HG03378 (cell line): ENCODE measurements at regions not wholly inside any gene's neighbourhood (a gene's known extent, or its start where the extent isn't known, plus 50 kb on each side); places are given as distances from the start of the nearest gene placed in this dataset.

ENCODE experiments used
- ATAC-seq: cut with Tn5 transposase; IDR thresholded peaks from one replicate; pipeline ENCODE4 v1.9.1; 2021; ENCODE audit warnings: mild to moderate bottlenecking, moderate library complexity; ENCODE audit not compliant: unreplicated experiment

DNA sequence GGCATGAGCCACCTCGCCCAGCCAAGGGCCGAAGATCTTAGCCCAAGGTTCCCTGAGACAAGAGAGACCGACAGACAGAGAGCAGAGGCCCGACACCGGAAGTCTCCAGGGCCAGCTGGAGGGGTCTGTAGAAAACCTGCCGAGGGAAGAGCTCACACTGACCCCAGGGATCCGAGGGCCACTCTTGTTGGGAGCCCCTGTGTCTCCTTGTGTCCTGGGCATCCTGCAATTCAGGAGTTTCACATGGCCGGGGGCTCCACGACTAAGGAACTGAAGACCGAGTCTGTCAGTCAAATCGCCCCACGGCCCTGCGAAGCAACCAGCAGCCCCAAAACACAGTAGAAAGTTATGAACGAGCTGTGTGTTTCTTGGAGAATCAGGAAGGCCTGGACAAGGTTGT, 1482.0 kb downstream of the BRD1 start:
- no peak for ATAC-seq

DNA sequence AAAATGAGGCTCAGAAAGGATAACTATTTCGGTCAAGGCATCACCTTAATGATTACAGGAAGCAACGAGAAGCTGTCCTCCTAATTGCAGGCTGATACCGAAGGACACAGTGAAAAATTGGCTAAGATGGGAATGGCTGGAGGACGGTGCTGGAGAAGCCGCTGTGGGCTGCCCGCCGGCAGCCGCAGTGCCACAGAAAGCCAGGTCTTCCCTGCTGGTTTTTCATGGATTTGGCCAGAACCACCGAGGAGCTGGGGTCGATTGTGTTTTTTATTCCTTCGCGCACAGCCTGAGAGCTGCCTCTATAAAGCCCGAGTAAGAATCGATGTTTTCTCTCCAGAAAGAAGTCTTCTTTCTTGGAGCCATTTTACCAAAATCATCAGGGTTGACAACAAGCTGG, 1484.2 kb downstream of the BRD1 start:
- ATAC-seq: no peak

GRCh38 chr22:48342732-48343131, 1484.9 kb downstream of the BRD1 start:
- ATAC-seq: no peak

DNA sequence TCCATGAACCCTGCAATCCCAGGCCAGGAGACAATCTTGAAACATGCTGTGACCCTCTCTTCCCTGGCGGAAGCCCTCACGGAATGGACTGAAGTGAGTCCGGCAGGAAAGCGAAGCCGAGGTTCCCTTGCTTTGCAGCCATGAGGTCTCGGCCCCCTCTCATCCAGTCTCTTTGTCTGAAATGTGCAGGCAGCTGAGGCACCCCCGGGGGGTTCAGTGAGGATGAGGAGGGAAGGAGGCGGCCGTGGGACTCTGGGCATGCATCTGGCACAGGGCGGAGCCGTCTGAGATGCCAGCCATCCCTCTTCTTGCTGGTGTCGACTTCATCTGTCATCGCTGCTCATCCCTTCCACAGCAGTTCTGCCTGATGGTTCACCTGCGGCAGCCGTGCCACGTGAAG, 1485.7 kb downstream of the BRD1 start:
- ATAC-seq: no peak

DNA sequence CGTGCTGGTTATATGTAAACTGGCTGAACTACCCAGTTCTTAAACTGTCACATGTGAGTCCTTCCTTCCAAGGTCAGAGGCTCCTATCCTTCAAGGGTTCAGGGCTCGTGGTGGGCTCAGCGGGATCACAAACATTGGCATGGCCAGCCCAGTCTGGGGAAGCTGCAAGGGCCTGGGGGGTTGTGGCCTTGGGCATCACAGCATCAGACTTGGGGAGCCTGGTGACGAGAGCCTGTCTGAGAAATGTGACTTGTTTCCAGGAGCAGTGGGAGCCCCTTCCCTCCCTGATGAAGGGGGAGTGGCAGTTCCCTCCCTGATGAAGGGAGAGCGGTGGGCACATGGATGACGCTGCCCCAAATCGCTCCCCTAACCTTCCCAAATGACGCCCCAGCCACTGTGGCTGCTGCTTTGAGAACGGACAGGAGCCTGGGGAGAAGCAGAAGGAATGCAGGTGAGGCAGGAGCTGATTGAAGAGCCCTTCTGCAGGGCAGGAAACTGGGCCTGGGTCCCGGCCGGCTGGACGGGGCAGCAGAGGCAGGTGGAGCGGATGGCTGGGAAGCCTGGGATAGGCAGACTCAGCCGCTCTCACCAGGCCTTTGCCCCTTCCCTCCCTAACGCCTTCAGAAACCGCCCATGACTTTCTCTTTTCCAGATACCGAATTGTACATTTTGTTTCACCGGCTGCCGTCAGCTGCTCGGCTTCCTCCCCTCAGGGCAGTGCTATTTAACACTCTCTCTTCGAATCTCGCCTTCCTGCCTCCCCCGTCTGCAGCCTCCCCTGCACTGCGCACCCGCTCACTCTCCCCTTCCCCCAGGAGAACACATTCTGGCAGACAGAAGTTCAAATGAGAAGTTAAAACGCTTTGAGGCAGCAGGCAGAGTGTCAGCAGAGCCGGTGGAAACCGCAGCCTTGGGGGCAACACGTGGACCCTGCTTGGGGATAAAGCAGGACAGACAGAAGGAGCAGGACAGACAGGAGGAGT, 1486.7 kb downstream of the BRD1 start:
- ATAC-seq: no peak

- ATAC-seq: no peak
Measured at GRCh38 chr22:48340191-48340590, 1487.5 kb downstream of the BRD1 start.

- ATAC-seq: no peak
Measured at GRCh38 chr22:48338793-48339705, 1488.6 kb downstream of the BRD1 start.

- no peak for ATAC-seq
Measured at GRCh38 chr22:48337957-48338792, 1489.5 kb downstream of the BRD1 start.

DNA sequence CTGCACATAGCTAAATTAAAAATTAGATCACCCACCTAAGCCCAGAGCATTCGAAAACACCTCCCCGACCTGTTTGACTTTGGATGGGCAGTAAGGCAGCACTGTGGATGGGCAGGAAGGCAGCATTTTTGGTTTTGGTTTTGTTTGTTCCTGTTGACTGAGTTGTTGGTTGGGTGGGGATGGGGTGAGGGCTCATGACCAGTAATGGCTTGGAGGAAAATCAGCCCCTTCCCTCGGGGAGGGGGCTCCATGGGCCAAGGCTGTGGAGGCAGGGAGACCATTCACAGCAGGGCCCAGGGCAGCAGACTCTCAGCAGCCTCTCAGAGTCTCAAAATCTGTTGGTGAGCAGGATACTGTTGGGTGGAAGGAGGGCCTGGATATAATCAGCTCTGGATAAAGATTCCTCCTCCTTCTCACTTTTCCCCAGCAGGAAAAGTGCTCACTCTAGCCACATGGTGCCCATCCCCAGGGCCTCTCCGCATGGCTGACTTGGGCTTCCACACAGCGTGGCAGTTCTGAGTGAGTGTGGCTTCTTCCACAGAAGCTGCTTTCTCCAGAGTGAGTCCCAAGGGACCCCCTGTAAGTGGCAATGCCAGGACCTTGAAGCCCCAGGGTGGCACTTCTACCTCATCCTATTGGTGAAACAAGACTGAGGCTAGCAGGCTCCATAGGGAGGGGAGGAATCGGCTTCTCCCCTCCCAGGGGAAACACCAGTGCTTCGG, 1491.2 kb downstream of the BRD1 start:
- ATAC-seq: no peak

DNA sequence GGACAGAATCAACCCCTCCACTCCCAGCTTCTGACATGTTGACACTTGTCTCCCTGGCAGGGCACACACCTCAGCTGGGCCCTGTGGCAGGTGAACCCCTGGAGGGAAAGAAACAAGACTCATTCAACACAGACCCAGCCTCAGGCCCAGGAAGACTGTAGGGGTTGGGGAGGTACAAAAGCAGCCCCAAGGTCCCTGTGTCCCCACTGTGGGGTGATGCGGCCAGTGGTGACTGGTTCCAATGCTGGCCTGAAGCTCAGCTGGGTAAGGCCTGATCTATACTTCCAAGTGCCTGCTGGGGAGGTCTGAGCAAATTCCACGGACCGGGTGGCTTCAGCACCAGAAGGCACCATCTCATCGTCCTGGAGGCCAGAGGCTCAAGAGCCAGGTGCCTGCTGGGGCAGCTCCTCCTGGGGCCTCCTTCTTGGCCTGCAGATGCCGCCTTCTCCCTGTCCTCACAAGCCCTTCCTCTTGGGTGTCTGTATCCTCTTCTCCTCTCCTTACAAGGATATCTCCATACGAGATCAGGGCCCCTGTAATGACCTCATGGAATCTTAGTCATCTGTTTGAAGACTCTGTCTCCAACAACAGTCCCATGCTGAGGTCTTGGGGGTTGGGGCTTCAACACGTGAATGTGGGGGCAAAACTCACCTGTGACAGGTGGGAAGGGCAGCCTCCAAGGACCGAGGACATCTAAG, 1492.1 kb downstream of the BRD1 start:
- ATAC-seq: no peak

GRCh38 chr22:48334971-48335370, 1492.7 kb downstream of the BRD1 start:
- no peak for ATAC-seq

DNA sequence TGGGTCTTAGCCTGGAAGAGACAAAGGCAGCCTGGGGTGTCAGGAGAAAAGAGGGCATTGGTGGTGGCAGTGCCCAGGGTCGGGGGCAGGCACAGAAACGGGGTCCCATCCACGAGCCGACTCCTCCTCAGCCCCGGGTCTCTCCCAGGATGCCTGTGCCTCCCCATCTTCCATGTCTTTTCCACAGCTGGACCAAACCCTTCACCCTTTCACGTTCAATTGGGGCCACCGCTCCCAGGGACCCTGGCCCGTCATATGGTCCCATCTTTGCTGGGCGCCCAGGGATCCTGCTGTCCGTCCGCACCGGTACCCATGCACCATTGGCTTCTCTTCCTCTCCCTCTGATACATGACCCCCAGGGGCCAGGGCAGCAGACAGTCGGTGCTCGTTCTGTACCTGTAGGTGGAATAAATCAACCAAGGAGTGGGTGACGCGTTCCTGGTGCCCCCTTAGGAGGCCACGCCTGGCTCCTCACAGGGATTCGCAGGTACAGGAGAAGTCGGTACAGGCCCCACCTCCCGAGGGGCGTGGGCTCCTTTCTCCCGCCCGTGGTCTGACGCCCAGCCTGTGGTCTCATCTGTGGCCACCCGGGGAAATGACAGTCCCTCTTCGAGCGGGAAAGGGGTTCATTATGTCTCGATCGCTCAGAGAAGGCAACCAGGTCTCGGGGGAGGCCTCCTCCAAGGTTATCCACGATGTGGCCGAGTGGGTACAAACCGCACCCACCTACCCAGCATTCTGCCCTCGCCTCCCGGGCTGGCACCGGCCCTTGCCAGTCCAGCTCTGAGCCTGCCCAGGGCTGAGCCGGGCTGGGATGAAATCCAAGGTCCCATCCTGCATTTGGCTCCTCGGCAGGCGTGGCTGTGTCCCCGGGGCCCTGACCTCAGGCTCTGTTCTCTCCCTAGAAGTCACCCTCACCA, 1493.6 kb downstream of the BRD1 start:
- no peak for ATAC-seq

- ATAC-seq: no peak
Measured at GRCh38 chr22:48333323-48333763, 1494.3 kb downstream of the BRD1 start.

- ATAC-seq: no peak
Measured at GRCh38 chr22:48332438-48333322, 1495.0 kb downstream of the BRD1 start.

DNA sequence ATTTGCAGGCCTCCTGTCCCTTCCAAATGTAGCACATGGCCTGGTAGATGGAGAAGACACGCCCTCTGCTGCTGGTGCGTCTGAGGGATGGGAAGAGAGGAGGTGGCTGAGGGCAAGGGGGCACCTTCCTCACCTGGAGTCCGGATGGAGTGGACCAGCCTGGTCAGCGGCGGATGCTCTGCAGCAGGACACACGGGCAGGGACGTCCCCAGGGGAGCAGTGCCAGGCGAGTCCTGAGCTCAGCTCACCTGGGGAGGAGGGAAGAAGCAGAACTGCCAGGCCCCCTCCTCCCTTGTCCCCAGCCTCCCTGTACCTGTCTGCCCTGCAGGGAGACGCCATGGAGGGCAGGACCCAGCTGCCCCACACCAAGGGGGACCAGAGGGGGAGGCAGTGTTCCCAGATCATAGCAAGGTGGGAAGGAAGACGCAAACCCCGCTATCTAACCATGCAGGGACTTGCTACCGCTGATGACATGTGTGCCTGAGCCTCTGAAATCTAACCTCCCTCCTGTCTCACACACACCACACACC, 1495.9 kb downstream of the BRD1 start:
- ATAC-seq: no peak

- no peak for ATAC-seq
Measured at GRCh38 chr22:48331266-48331665, 1496.4 kb downstream of the BRD1 start.

GRCh38 chr22:48327721-48328120, 1500.0 kb downstream of the BRD1 start:
- no peak for ATAC-seq
